Skeletal muscle cell (primary cell): ENCODE measurements at regions not wholly inside any gene's neighbourhood (a gene's known extent, or its start where the extent isn't known, plus 50 kb on each side); places are given as distances from the start of the nearest gene placed in this dataset.
A peak's percentile ranks its signal among the peaks of the same experiment; 100 is the strongest.

Source experiments
- DNase-seq: peaks from one replicate; pipeline ENCODE4 v3.0.0-alpha.2; 2010; ENCODE audit warnings: low read depth
- H3K4me3 ChIP-seq: 2 replicates; pipeline ENCODE4 v1.5.1; 2011; ENCODE audit warnings: low read depth, mild to moderate bottlenecking, control low read depth, low read length, moderate library complexity

DNA sequence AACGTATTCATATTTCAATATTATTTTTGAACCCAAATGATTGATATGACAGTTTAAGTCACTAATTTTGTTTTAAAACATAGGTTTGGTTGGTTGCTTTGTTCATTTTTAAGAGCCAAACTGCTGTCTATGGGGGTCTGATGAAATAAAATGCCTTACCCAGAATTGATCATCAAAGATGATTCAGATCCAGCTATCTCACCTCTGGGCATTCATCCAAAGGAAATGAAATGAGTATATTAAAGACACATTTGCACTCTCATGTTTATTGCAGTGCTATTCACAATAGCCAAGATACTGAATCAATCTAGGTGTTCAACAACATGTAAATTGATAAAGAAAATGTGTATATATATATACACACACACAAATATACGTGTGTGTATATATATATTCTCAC is 326.9 kb upstream of the GULP1 start:
- no peak overlapping the region for H3K4me3 ChIP-seq
- DNase-seq = peak; percentile 20

DNA sequence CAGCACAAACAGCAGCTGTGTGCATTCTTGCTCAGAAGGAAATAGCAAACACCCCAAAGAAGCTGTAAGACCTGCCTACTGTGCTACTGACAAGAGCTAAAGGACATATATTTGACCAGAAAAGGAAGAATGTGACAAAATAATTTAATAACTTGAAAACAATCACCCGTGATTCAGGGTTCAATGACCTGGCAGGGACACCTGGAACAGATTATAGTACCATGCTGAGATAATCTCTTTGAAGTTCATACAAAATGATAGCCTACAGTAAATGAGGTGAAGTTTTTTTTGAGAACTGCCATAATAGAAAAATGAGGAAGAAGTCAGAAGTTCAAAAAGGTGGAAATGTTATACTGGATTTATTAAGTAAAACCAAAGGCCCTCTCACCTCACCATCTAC is 324.8 kb upstream of the GULP1 start:
- no peak for DNase-seq
- H3K4me3 ChIP-seq = no peak overlapping the region

DNA sequence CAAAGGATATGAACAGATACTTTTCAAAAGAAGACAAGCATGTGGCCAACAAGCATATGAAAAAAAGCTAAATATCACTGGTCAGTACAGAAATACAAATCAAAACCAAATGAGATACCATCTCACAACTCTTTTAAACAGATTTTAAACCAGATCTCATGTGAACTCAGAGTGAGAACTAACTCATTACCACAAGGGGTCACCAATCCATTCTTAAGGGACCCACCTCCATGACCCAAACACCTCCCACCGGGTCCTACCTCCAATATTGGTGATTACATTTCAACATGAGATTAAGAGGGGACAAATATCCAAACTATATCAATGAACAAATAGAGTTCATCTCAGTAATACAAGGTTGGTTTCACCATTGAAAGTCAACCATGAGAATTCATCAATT is 319.8 kb upstream of the GULP1 start:
- no peak for DNase-seq
- H3K4me3 ChIP-seq = no peak overlapping the region

DNA sequence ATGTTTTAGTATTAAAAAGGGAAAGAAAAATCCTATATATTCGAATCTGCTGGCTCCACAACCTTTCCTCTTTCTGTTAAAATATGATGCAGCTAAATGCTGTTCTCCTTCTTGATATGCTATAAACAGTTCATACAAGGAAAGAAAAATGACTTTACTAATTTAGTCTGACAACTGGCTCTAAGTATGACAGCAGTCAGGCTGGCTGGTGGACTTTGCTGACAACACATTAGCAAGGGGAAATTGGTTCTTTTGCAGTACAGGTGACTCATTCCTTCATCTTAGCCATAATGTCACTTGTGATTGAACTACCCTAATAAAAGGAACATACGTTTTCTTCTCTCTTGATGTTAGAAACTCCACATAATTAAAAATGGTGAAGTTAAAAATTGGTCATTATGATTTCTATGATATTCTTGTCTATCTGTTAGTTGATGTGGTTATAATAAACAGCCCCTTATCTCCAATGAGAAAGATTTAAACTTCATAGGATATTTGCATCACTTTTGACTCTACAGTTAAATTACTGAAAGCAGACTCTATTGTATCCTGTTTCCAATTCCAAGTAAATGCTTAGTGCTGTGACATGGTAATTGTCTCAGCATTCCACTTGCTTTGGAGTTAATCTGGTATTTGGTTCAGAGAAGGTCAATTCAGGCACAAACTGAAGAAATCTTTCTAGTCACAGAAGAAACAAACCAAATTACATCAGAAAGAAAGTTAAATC is 315.3 kb upstream of the GULP1 start:
- DNase-seq = no peak

GRCh38 chr2:187976986-187977333 is 314.7 kb upstream of the GULP1 start:
- H3K4me3 ChIP-seq = no peak overlapping the region

More for the DNA sequence above, 315.3 kb upstream of the GULP1 start:
- H3K4me3 ChIP-seq = no peak overlapping the region

GRCh38 chr2:187978356-187978755 is 313.3 kb upstream of the GULP1 start:
- no peak overlapping the region for H3K4me3 ChIP-seq
- no peak for DNase-seq

More at GRCh38 chr2:187976986-187977333, 314.7 kb upstream of the GULP1 start:
- no peak for DNase-seq

DNA sequence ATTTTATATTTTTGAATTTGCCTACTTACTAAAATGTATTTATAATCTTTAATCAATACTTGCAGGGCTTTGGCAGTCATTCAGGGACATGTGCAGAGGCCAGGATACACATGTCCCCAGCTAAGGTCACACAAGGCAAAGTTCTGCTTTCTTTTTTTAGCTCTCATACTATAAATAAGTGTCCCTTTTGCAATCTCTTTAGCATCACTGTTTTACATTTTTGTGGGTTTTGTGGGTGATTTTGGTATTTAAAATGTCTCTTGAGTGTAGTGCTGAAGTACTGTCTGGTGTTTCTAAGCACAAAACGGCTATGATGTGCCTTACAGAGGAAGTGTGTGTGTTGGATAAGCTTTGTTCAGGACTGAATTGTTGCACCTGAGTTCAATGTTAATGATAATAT is 309.0 kb upstream of the GULP1 start:
- peak; percentile 78 for DNase-seq
- no peak overlapping the region for H3K4me3 ChIP-seq

DNA sequence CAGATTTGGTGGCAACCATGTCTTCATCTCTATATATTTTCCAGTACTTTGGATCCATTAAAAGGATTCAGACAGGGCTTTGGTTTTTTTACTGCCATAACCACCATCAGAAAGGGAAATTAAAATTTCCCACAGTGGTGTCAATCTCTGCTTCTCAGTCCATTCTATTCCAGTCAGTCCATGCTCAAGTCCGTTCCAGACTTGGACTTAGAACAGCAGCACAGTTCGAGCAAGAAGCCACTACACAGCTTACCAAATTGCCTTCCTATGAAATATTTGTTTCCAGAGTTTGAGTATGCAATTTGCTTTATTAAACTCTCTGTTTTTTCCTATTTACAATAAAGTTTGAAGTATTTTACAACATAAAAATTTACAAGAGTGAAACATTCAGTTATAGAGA is 306.5 kb upstream of the GULP1 start:
- no peak overlapping the region for H3K4me3 ChIP-seq
- DNase-seq = no peak

DNA sequence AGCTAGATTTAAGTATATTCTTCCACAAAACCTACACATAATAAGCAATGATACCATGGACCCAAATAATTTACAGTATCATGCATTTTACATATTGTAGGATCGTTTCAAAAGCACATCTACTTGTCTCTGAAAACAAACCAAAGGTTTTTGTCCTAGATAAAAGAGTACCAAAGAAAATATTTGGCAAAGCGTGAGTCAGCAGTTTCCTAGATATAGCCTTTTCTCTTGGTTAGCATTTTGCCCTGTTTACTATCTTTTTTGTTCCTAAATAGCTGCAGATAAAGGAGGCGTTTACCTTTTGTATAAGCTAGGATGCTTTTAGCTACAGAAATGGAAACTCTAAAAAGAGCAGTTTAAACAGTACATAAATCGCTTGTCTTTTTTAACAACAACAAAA is 305.8 kb upstream of the GULP1 start:
- no peak for DNase-seq
- no peak overlapping the region for H3K4me3 ChIP-seq

- H3K4me3 ChIP-seq = no peak overlapping the region
- peak; percentile 15 for DNase-seq
Observed at GRCh38 chr2:187986390-187987105, 305.1 kb upstream of the GULP1 start.

GRCh38 chr2:187988348-187988747 is 303.3 kb upstream of the GULP1 start:
- no peak overlapping the region for H3K4me3 ChIP-seq
- no peak for DNase-seq

GRCh38 chr2:187989925-187990623 is 301.6 kb upstream of the GULP1 start:
- DNase-seq = no peak
- H3K4me3 ChIP-seq = no peak overlapping the region

- no peak overlapping the region for H3K4me3 ChIP-seq
- no peak for DNase-seq
Observed at GRCh38 chr2:187991389-187991788, 300.3 kb upstream of the GULP1 start.

DNA sequence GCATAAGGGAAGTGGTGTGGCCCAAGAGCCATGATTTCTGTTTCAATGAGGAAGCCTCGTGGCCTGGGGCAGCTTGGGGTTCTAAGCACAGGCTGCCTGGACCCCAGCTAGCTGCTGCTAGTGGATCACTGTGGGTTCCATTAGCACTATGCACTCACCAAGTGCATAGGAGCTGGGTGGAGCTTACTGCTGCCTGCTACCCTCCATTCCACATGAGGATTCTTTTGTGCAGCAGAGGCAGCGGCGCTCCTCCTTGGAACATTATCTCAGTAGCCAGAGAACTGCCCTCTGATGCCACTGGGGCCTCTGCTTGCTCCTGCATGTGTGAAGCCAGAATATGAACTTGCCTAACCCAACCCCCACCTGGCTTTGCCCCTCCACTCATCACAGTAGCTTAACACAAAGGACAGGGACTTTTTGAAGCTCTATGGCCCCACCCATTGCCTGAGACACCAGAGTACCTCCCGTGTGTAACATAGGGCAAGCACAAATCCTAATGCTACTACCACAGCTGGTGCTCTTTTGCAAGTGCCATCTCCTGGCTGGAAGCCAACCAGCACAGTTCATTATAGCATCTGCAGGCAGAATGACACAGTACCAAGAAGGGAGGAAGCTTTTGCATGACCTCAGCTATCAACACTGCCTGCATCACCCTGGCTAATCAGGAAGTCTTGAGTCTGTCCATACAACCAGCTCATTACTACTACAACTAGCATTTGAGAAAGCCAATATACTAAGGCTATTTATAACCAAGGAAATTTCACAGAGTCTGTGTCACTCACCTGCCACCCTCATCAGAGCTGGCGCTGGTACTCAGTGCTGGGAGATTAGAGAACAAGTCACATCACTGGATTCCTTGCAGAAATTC is 297.0 kb upstream of the GULP1 start:
- DNase-seq = no peak

DNA sequence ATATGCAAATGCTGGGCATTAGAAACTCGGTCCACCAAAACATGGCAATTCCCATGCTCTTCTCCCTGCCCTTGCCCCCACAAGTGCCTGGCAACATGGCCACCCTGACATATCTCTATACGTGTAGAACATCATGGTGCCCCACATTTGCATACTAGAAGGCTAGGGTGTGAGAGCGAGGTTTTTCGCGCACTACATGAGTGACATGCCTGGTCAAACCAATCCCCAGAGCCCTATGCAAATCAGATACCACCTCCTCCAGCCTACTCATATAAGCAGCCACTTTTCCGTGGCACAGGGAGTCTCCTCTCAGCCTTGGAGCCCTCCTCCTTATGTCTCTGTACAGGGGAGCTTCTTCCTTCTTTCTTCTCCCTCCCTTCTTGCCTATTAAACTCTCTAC is 296.1 kb upstream of the GULP1 start:
- no peak for DNase-seq
- no peak overlapping the region for H3K4me3 ChIP-seq

More for the DNA sequence above, 297.0 kb upstream of the GULP1 start:
- H3K4me3 ChIP-seq = no peak overlapping the region

- no peak for DNase-seq
- no peak overlapping the region for H3K4me3 ChIP-seq
Observed at GRCh38 chr2:187996630-187997029, 295.0 kb upstream of the GULP1 start.

DNA sequence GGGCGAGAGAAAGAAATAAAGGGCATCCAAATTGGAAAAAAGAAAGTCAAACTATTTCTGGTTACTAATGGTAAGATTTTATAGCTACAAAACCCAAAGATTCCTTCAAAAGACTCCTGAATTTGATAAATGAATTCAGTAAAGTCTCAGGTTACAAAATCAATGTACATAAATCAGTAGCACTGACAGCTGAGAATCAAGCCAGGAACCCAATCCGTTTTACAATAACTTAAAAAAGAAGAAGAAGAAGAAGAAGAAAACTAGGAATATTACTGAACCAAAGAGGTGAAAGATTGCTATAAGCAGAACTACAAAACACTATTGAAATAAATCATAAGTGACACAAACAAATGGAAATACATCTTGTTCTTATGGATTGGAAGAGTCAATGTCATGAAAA is 291.5 kb upstream of the GULP1 start:
- H3K4me3 ChIP-seq = no peak overlapping the region
- no peak for DNase-seq

DNA sequence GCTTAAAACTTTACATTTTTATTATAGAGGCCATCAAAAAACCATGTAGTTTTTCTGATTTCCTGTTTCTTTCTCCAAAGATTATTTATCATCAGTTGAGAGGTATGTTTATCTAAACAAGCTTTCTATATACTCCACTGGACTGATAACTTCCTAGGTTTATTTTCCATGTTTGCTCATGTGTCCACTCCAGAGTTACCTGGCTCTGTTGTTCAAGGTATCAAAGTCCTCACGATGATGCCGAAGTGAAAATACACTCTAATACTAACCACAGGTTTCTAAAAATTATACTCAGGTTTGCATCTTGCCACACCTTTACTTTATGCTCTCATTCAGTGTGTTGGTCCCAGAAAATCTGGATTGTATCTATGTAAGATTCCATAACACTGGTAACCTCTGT is 287.9 kb upstream of the GULP1 start:
- DNase-seq = no peak
- no peak overlapping the region for H3K4me3 ChIP-seq

- no peak overlapping the region for H3K4me3 ChIP-seq
- DNase-seq = no peak
Observed at GRCh38 chr2:188013767-188014166, 277.9 kb upstream of the GULP1 start.

DNA sequence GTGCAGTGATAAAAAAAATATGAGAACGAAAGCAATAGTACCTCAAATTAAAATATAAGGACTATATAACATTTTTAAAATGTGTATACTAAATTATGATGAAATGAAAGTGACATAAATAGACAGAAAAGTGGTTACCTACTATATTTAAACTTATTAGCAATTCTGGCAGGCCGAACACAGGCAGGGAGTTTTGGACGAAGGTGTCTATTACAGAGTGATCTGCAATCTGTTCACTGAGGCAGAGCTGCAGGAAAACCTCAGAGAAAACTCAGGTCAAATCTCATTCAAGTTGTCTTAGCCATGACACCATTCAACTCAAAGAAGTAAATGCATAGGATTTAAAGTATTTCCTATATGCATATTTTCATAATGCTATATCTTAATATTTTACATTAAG is 274.8 kb upstream of the GULP1 start:
- DNase-seq = no peak
- H3K4me3 ChIP-seq = no peak overlapping the region
